ENCODE measurements at regions not wholly inside any gene's neighbourhood (a gene's known extent, or its start where the extent isn't known, plus 50 kb on each side); places are given as distances from the start of the nearest gene placed in this dataset.

GRCh38 chr1:22333516-22334121 is 118.0 kb upstream of the ZBTB40 start:
- TF ChIP-seq, protein P1, sequence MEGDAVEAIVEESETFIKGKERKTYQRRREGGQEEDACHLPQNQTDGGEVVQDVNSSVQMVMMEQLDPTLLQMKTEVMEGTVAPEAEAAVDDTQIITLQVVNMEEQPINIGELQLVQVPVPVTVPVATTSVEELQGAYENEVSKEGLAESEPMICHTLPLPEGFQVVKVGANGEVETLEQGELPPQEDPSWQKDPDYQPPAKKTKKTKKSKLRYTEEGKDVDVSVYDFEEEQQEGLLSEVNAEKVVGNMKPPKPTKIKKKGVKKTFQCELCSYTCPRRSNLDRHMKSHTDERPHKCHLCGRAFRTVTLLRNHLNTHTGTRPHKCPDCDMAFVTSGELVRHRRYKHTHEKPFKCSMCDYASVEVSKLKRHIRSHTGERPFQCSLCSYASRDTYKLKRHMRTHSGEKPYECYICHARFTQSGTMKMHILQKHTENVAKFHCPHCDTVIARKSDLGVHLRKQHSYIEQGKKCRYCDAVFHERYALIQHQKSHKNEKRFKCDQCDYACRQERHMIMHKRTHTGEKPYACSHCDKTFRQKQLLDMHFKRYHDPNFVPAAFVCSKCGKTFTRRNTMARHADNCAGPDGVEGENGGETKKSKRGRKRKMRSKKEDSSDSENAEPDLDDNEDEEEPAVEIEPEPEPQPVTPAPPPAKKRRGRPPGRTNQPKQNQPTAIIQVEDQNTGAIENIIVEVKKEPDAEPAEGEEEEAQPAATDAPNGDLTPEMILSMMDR (IDR thresholded peaks at IDR 0.05): no peak
- TF ChIP-seq POLR2A (IDR thresholded peaks at IDR 0.05): no peak
